ENCODE measurements at regions not wholly inside any gene's neighbourhood (a gene's known extent, or its start where the extent isn't known, plus 50 kb on each side); places are given as distances from the start of the nearest gene placed in this dataset.
"Not testable (repeated sequence)": the region's sequence is repeated elsewhere in the genome, so short reads cannot be mapped to it uniquely, and the experiment has no call there.

GRCh38 chr22:16730894-16731293 is 94.3 kb downstream of the XKR3 start:
- DNase-seq = not testable (repeated sequence)

GRCh38 chr22:16727491-16727890 is 97.7 kb downstream of the XKR3 start:
- not testable (repeated sequence) for DNase-seq

DNA sequence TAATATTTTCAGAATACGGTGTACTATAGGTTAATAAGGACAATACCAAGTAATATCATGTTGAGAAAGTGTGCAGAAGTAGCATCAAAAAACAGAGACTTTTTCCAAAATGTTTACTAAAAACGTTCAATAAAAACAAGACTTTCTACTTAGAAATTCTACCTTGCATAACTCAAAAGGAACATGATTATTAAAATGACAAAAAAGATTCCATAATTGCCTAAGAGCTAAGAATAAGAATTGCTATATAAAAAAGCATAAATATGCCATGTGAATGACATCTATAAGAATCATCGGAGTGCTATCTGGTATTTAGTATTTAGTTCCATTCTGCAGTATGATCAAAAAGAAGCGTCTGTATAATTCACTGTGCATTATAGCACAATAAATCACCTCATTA is 102.0 kb downstream of the XKR3 start:
- peak in 1 of 2 donors; percentile 13 for DNase-seq

GRCh38 chr22:16722564-16722963 is 102.6 kb downstream of the XKR3 start:
- DNase-seq = peak; percentile 91 to 96

GRCh38 chr22:16721961-16722360 is 103.2 kb downstream of the XKR3 start:
- DNase-seq = peak; percentile 88 to 97

DNA sequence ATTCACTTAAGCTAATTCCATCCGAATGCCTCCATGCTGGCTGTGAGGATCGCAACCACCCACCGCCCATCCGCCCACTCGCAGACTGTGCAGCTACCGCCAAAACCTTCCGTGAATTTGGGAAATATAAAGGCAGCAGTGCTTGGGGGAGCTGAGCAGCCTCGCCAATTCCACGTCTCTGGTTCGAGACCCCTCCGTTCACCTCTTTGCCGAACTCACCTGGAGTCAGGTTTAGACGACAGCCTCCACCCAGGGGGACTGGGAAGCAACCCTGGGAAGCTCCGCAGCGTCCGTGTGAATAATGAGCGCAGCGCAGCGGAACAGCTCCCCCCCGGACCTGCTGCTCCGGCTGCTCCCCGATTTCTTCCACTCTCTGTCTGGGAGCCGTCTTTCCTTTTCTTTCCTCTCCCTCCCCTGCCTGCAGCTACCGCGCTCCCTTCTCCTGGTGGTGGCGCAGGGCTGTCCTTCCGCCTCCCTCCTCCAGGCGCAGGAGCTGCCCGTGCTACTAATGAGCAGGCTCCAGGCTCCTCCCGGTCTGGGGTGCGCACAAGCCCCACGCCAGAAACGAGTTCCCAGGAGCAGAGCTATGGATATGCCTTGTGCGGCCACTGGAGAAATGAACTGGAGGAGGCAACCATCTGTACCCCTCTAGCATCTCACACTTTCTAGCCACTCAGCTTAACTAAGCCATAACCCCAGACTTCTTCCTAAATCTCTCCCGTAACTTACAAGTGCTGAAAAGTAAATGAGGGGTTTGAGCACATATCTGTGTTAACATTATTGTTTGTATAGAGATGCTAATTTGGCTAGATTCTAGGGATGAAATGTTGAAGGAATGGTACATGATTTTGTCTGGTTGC is 107.3 kb downstream of the XKR3 start:
- DNase-seq = no peak

GRCh38 chr22:16714568-16714967 is 110.6 kb downstream of the XKR3 start:
- DNase-seq = not testable (repeated sequence)

- DNase-seq = not testable (repeated sequence)
Measured at GRCh38 chr22:16702318-16702870, 109.8 kb upstream of the CCT8L2 start.

GRCh38 chr22:16700390-16700789 is 107.8 kb upstream of the CCT8L2 start:
- not testable (repeated sequence) for DNase-seq

DNA sequence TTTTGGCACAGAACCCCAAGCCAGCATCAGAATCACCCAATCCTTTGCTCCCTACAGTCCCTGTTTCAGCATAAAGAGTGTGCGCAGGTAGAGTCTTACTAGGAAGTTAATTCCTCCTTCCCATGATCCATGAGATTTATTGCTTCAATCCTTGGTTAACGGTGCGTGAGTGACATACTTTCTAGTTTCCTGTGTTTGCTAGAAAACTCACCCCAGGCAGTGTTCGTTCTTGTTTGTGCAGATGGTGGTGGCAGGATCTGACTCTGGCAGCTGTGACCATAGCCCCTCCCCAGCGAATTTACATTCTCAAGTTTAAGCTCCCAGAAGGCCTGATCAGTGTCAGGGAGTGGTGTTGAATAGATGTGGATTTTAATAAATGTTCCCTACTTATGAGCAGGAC is 106.7 kb upstream of the CCT8L2 start:
- DNase-seq = no peak

DNA sequence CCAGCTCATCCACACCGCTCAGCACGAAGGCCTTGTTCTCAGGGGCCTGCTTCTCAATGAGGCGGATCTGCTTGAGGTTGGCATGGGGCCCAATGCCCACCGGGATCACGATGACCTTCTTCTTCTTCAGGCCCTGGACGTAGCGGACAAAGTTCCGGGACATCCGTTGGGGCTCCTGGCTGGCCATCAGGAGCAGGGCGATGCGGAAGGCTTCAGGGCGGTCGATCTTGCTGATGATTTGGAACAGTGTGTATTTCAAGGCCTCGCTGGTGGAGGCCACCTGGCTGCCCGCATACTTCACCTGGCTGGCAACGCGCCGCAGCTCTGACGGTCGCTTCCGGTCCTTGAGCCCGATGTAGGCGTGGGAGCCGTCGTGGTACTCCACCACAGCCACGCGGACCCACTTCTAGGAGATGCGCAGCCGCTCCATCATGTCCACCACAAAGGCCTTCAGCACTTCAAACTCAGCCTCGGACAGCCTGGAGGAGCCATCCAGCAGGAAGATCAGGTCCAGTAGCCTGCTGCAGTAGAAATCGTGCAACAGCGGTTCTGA is 105.0 kb upstream of the CCT8L2 start:
- not testable (repeated sequence) for DNase-seq

GRCh38 chr22:16696900-16697299 is 104.3 kb upstream of the CCT8L2 start:
- not testable (repeated sequence) for DNase-seq

GRCh38 chr22:16695261-16695660 is 102.7 kb upstream of the CCT8L2 start:
- DNase-seq = no peak

- not testable (repeated sequence) for DNase-seq
Measured at GRCh38 chr22:16693747-16694146, 101.1 kb upstream of the CCT8L2 start.

DNA sequence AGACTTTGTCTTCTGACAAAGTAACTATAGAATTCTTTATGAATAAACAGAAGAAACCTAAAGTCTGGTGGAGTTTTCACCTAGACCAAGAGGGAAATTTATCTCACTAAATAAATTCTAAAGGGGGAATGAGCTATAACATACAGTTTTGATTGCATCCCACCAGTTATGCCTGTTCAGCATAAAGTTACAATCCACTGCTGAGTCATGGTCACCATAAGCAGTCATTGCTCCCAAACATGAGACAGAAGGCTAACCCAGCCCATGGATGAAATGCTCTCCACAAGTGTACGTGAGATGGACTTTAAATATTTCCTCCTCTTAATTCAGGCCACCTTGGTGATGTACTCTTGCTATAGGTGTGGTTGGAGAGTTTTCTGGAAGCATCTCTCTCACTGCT is 96.7 kb upstream of the CCT8L2 start:
- not testable (repeated sequence) for DNase-seq

DNA sequence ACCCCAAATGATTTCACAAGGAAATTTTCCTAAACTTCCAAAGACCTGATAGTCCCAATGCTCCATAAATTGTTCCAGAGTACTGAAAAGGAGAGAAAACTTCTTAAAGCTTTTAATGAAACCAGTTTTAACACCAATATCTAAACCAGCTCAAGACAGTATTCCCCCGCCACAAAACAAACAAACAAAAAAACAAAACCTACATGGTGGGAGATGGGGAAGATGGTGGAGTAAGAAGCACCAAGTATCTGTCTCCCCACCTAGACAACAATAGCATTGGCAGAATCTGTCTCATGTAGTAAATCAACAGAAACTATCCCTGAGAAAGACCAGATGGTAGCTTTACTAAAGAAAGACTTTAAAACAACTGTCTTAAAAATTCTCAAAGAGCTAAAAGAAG is 88.7 kb upstream of the CCT8L2 start:
- DNase-seq = not testable (repeated sequence)

- not testable (repeated sequence) for DNase-seq
Measured at GRCh38 chr22:16680209-16680899, 87.7 kb upstream of the CCT8L2 start.

GRCh38 chr22:16679191-16679834 is 86.7 kb upstream of the CCT8L2 start:
- not testable (repeated sequence) for DNase-seq

GRCh38 chr22:16673433-16673832 is 80.8 kb upstream of the CCT8L2 start:
- DNase-seq = not testable (repeated sequence)

DNA sequence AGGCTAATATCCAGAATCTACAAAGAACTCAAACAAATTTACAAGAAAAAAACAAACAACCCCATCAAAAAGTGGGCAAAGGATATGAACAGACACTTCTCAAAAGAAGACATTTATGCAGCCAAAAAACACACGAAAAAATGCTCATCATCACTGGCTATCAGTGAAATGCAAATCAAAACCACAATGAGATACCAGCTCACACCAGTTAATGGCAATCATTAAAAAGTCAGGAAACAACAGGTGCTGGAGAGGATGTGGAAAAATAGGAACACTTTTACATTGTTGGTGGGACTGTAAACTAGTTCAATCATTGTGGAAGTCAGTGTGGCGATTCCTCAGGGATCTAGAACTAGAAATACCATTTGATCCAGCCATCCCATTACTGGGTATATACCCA is 73.0 kb upstream of the CCT8L2 start:
- not testable (repeated sequence) for DNase-seq

GRCh38 chr22:16662330-16662729 is 69.7 kb upstream of the CCT8L2 start:
- not testable (repeated sequence) for DNase-seq

GRCh38 chr22:16660989-16661388 is 68.4 kb upstream of the CCT8L2 start:
- DNase-seq = not testable (repeated sequence)

- not testable (repeated sequence) for DNase-seq
Measured at GRCh38 chr22:16660570-16660969, 68.0 kb upstream of the CCT8L2 start.

Data from inflammatory macrophage (primary cell).